ENCODE measurements at regions not wholly inside any gene's neighbourhood (a gene's known extent, or its start where the extent isn't known, plus 50 kb on each side); places are given as distances from the start of the nearest gene placed in this dataset.

DNA sequence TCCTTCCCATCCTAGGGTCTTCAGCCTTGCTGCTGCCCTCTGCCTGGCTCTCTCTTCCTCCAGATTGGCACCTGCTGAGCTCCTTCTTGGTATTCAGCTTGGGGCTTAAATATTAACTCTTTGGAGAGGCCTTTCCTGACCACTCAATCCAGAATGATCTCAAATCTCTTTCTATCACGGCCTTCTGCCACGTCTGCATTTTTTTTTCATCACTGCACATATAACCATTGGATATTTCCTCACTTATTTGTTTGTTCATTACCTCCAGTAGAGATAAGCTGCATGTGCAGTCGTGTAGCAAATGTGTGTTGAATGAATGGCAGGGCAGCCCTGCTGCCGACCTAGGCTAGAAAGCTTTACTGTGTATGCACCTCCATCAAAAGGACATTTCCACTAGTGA, 51.6 kb upstream of the MPP7 start:
- TF ChIP-seq, protein P1, sequence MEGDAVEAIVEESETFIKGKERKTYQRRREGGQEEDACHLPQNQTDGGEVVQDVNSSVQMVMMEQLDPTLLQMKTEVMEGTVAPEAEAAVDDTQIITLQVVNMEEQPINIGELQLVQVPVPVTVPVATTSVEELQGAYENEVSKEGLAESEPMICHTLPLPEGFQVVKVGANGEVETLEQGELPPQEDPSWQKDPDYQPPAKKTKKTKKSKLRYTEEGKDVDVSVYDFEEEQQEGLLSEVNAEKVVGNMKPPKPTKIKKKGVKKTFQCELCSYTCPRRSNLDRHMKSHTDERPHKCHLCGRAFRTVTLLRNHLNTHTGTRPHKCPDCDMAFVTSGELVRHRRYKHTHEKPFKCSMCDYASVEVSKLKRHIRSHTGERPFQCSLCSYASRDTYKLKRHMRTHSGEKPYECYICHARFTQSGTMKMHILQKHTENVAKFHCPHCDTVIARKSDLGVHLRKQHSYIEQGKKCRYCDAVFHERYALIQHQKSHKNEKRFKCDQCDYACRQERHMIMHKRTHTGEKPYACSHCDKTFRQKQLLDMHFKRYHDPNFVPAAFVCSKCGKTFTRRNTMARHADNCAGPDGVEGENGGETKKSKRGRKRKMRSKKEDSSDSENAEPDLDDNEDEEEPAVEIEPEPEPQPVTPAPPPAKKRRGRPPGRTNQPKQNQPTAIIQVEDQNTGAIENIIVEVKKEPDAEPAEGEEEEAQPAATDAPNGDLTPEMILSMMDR (conservative IDR thresholded peaks at IDR 0.05): no peak
- no peak overlapping the region for H3K27ac ChIP-seq

DNA sequence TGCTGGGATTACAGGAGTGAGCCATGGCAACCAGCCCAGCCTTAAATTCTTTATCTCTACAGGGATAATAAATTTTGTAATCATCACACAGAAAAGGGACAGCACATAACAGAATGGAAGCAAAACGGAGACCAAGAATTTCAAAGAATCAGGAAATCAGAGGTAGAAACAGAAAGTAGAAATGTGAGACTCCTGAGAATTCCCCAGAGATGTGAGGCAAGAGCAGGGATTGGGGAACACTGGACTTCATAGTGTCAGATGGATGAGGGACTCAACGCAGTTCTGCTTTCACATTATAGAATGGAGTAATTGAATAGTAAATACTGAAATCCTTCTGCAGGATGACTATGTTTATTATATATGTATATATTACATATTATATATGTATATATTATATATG, 52.5 kb upstream of the MPP7 start:
- H3K27ac ChIP-seq: no peak overlapping the region
- TF ChIP-seq, protein P1 (conservative IDR thresholded peaks at IDR 0.05): no peak

DNA sequence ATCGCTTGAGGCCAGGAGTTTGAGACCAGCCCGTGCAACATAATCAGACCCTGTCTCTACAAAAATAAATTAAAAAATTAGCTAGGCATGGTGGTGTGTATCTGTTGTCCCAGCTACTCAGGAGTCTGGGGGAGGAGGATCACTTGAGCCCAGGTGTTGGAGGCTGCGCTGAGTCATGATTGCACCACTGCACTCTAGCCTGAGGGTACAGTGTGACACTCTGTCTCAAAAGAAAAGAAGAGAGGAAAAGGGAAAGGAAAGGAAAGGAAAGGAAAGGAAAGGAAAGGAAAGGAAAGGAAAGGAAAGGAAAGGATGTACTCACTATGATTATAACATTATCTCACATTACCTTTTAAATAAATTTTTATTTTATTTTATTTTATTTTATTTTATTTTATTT, 56.5 kb upstream of the MPP7 start:
- no peak overlapping the region for H3K27ac ChIP-seq
- TF ChIP-seq, protein P1 (conservative IDR thresholded peaks at IDR 0.05): no peak

DNA sequence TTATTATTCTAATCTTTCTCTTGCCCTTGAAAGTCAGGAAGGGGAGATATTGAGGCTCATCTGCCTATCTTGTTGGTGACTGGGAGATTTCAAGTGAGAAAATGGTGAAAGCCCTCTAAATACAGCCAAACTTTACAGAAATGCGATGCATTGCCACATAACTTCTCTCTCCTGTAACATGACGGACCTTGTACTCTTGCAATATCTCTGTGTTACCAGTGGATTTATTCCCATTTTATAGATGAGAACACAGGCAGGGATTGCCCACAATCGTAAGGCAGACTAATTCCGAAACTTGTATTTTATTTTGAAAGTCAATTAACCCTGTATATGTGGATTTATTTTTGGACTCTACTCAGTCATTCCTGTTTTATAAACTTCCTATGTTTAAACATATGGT, 57.3 kb upstream of the MPP7 start:
- TF ChIP-seq, protein P1 (conservative IDR thresholded peaks at IDR 0.05): no peak
- no peak overlapping the region for H3K27ac ChIP-seq

DNA sequence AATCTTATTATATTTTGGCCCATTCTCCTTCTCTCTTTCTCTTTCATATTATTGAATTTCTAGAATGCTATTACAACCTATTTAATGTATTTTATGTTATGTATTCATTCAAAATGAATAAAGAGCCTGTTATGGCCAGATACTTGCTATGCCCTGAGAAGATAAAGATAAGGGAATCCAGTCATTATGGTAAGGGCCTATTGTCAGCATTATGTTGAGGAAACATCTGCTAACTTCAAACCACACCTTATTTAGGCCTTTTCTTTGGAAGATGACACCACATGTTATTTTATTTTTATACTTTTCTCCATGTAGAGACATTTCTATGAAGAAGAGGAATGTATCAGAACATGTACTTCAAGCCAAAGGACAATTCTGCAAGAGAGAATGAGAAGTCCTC, 60.5 kb upstream of the MPP7 start:
- TF ChIP-seq, protein P1 (conservative IDR thresholded peaks at IDR 0.05): no peak
- no peak overlapping the region for H3K27ac ChIP-seq

DNA sequence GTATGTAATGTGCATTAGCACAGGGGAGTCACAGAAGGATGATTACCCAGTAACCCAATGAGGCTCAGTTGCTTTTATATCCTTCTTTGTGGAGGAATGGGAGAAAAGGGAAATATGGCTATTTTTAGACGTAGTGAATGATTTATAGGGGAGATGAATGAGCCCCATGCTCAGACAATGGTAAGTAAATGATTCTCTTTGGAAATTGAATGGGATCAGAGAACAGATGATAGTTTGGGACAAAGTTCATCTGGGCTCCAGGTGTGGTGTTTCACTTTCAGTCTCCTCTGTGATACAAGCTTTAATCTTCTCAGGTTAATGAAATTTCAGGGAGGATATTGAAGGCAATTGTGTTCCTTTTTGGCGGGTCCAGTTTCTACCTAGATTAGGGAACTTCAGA, 63.0 kb upstream of the MPP7 start:
- TF ChIP-seq, protein P1 (conservative IDR thresholded peaks at IDR 0.05): no peak
- no peak overlapping the region for H3K27ac ChIP-seq

DNA sequence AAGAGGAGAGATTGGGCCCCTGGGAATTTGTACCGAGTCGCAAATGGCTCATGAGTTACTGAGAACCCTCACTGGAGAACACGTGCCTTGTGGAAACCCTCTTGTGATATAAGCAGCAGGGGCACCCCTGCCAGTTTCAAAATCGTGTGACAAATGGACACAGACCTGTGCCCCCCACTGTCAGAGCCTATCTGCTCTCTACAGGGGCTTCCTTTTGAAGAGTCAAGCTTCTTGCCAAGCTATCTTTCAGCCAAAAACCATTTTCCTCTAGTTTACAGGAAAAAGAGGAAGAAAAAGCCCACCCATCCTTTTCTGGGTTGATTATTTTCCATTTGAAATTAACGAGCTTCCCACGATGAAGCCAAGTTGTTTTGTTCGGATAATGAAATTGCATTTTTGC, 64.1 kb upstream of the MPP7 start:
- no peak overlapping the region for H3K27ac ChIP-seq
- TF ChIP-seq, protein P1 (conservative IDR thresholded peaks at IDR 0.05): no peak

GRCh38 chr10:28367413-28367812, 64.5 kb upstream of the MPP7 start:
- TF ChIP-seq, protein P1 (conservative IDR thresholded peaks at IDR 0.05): no peak

More at GRCh38 chr10:28367413-28367812, 64.5 kb upstream of the MPP7 start:
- no peak overlapping the region for H3K27ac ChIP-seq
